BE2C (cell line): ENCODE measurements at regions not wholly inside any gene's neighbourhood (a gene's known extent, or its start where the extent isn't known, plus 50 kb on each side); places are given as distances from the start of the nearest gene placed in this dataset.

Experiments
- DNase-seq: peaks from one replicate; pipeline ENCODE4 v3.0.0-alpha.2; 2020
- H3K27me3 ChIP-seq: fragments of 250-450 bp; sonication (Bioruptor Pico); 2 replicates; pipeline ENCODE4 v1.5.1; 2020; ENCODE audit warnings: mild to moderate bottlenecking
- H3K36me3 ChIP-seq: fragments of 250-450 bp; sonication (Bioruptor Pico); 2 replicates; pipeline ENCODE4 v1.5.1; 2020; ENCODE audit warnings: mild to moderate bottlenecking
- H3K4me1 ChIP-seq: fragments of 250-450 bp; sonication (Bioruptor Pico); 2 replicates; pipeline ENCODE4 v1.5.1; 2020
- H3K4me3 ChIP-seq: 2 replicates; pipeline ENCODE4 v1.5.1; 2011; ENCODE audit warnings: low read depth, low read length
- H3K9me3 ChIP-seq: fragments of 250-450 bp; sonication (Bioruptor Pico); 2 replicates; pipeline ENCODE4 v1.5.1; 2020
- TF ChIP-seq, protein P1 (sequence below): IDR thresholded peaks from 2 replicates; pipeline ENCODE4 v1.5.1; 2012; ENCODE audit warnings: mild to moderate bottlenecking, low read depth, low read length

DNA sequence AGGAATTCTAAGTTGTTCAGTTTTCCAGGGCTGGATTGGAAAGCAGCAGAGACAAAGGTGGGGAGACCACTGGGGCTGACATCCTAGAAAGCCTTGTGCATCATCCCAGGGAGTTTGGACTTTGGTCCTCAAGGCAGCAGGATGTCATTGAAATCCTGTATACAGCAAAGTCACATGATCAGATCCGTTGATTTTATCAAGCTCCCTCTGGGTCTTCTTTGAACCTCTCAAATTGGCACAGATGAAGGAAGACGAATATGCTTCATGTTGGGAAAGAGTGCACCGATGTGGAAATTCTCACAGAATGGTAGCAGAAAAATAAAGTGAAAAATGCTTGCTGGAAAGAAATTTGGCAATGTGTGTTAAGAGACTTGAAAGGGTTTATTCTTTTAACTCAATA is 149.8 kb upstream of the TMTC4 start:
- Histone ChIP-seq H3K9me3 (no peaks in the 10 kb centered on the region), H3K4me3 (no peak overlapping the region), H3K4me1 (no peaks in the 10 kb centered on the region), H3K36me3 (no peaks in the 10 kb centered on the region), H3K27me3 (peaks cover 7% of the 10 kb centered on the region; the same call in 1 of the 2 replicates)
- TF ChIP-seq, protein P1, sequence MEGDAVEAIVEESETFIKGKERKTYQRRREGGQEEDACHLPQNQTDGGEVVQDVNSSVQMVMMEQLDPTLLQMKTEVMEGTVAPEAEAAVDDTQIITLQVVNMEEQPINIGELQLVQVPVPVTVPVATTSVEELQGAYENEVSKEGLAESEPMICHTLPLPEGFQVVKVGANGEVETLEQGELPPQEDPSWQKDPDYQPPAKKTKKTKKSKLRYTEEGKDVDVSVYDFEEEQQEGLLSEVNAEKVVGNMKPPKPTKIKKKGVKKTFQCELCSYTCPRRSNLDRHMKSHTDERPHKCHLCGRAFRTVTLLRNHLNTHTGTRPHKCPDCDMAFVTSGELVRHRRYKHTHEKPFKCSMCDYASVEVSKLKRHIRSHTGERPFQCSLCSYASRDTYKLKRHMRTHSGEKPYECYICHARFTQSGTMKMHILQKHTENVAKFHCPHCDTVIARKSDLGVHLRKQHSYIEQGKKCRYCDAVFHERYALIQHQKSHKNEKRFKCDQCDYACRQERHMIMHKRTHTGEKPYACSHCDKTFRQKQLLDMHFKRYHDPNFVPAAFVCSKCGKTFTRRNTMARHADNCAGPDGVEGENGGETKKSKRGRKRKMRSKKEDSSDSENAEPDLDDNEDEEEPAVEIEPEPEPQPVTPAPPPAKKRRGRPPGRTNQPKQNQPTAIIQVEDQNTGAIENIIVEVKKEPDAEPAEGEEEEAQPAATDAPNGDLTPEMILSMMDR, result no peak
- DNase-seq, result no peak

DNA sequence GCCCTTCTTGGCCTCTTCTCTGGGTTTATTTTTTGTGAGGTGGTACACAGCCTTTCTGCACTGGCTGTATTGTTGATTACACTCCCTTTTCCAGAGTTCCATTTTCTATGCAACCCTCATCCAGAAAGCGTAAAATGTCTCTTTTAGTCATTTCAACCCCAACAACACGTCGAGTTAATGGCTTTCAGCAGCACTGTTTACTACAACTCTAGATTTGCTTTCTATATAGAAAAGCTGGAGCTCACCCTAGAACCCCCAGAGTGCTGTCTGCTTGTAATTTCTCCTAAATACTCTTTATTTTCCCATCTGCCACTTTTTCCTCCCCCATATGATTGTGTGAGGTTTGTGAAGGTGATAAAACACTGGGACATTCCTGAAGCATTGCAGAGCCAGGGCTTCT is 148.9 kb upstream of the TMTC4 start:
- Histone ChIP-seq H3K36me3 (no peaks in the 10 kb centered on the region), H3K9me3 (no peaks in the 10 kb centered on the region), H3K4me3 (no peak overlapping the region), H3K27me3 (peaks cover 7% of the 10 kb centered on the region; the same call in 1 of the 2 replicates), H3K4me1 (no peaks in the 10 kb centered on the region)
- no peak for DNase-seq
- TF ChIP-seq, protein P1, result no peak

DNA sequence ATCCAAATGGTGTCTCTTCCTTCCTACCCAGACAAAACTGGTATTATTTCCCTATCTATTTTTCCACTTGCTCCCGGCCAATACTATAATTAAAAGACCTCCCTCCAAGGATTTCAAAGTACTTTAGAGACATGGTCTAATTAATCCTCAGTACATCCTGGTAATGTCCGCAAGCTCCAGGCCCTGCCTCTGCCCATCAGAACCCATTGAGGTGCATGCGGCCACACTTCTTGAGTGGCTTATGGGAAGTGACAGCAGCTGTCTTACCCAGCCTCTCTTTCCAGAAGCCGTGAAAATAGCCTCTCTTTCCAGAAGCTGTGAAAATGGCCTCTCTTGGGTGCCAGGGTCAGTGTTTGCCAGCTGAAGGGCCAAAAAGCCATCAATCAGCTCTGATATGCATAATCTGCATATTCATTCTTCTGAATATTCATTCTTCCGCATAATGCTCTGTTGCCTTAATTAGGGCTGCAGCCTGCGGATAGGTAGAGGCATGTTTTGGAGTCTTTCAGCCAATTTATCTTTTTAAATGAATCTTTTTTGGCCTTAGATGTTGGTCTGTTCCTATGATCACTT is 148.4 kb upstream of the TMTC4 start:
- DNase-seq, result no peak
- Histone ChIP-seq H3K27me3 (peaks cover 7% of the 10 kb centered on the region; the same call in 1 of the 2 replicates), H3K4me3 (no peak overlapping the region), H3K9me3 (no peaks in the 10 kb centered on the region), H3K4me1 (no peaks in the 10 kb centered on the region), H3K36me3 (no peaks in the 10 kb centered on the region)
- TF ChIP-seq, protein P1, result no peak

DNA sequence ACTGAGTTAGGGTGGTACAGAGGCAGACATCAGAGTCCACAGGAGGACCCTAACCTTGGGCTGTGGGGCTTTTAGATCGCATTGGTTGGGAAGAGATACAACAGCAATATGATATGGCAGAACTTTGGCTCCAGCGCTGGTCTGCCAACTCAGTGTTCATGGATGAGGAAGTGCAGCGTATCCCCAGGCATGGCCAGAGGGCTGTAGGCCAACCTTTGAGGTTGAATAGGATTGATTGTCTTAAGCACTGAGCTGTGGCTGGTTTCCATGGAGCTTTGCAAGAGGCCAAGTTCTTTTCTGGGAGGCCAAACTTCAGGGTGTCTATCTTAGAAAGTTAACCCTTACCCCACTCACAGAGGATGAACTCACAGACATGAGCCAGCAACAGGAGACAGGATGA is 144.1 kb upstream of the TMTC4 start:
- H3K4me3 ChIP-seq, result no peak overlapping the region
- H3K27me3 ChIP-seq, result no peaks in the 10 kb centered on the region
- no peaks in the 10 kb centered on the region for H3K9me3 ChIP-seq
- H3K36me3 ChIP-seq, result no peaks in the 10 kb centered on the region
- TF ChIP-seq, protein P1, result no peak
- no peaks in the 10 kb centered on the region for H3K4me1 ChIP-seq
- no peak for DNase-seq

DNA sequence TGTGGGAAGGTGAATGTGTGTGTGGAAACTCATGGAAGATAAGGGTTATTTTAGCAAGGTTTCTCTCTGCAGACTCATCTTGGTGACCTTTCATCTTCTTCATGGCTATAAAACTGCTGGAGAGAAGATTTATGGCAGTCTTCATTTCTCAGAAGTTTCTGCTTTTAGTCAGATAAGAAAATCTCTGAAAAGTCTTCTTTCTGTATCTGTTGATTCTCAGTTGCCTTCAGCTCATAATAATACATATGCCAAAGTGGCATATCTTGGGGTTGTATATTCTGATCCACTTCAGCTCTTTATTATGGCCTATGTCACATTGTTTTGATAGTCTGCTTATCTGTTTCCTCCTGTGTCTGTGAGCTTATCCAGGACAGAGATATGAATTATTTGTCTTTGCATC is 143.3 kb upstream of the TMTC4 start:
- H3K36me3 ChIP-seq, result no peaks in the 10 kb centered on the region
- no peaks in the 10 kb centered on the region for H3K9me3 ChIP-seq
- H3K4me1 ChIP-seq, result no peaks in the 10 kb centered on the region
- TF ChIP-seq, protein P1, result no peak
- no peaks in the 10 kb centered on the region for H3K27me3 ChIP-seq
- no peak overlapping the region for H3K4me3 ChIP-seq
- DNase-seq, result no peak

DNA sequence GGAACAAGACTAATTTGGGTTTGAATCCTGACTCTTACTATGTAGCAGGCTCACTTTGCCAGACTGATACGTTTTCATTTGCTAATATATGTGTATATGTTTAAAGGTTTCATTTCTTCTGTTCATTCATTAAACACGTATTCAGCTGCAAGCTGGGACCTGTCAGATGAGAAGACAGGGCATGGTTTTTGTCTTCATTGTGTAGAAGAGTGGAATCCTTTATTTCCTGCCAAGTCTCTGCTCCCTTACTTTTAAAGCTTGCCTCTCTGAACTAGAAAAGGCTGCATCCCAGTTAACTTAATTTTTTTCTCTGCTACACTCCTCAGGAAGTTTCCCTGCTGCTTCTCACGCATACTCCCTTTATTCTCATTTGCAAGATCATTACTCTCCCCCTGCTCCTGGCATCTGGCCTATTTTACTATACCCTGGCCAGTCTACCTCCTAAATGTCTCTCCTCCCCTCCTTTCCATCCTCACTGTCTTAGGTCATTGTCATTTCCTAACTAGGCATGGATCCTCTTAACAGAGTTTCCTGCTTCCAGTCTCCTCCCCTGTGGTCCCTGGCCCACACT is 141.0 kb upstream of the TMTC4 start:
- no peaks in the 10 kb centered on the region for H3K9me3 ChIP-seq
- no peak for DNase-seq
- H3K4me1 ChIP-seq, result no peaks in the 10 kb centered on the region

More for the DNA sequence above, 141.0 kb upstream of the TMTC4 start:
- TF ChIP-seq, protein P1, result no peak
- H3K4me3 ChIP-seq, result no peak overlapping the region
- H3K27me3 ChIP-seq, result peaks cover 7% of the 10 kb centered on the region; the same call in 1 of the 2 replicates
- no peaks in the 10 kb centered on the region for H3K36me3 ChIP-seq
